GM21825 (cell line): ENCODE measurements at regions not wholly inside any gene's neighbourhood (a gene's known extent, or its start where the extent isn't known, plus 50 kb on each side); places are given as distances from the start of the nearest gene placed in this dataset.

Experiments
- ATAC-seq: cut with Tn5 transposase; IDR thresholded peaks from one replicate; pipeline ENCODE4 v1.9.1; 2021; ENCODE audit warnings: mild to moderate bottlenecking, moderate library complexity; ENCODE audit not compliant: unreplicated experiment

DNA sequence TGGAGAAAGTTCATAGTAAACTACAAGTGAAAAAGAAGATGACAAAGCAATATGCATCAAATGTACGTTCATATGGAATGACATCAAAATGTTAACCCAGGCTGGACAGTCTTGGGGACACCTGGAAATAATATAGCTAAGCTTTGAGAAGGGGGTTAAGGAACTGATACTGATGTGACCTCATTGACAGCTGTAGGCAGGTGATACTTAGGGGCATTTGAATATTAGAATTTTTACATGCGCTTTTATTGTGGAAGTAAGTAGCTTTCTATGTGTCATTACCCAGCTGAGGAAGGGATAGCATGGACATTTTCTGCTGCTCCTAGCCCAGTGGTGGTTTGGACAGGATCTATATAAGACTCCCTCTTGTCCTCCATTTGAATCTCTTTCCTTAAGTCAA, 299.7 kb downstream of the CWC27 start:
- ATAC-seq: no peak

DNA sequence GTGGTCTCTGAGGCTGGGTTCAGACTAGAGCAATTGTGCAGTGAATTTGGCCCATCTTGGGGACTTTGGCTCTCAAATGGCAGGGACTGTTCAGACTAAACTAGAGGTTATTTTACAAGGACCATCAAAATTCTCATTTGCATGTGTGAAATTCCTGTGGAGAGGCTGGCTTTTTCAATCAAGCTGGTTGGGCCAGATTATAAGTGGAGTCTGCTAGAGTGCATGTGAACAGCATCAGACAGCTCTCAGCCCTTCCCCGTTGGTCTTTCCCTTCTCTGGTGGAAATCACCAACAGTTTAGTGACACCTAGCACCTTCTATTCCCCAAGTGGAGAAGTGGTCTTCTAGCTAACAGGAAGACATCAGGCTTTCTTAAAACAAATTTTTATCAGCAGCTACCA, 301.3 kb downstream of the CWC27 start:
- no peak for ATAC-seq

DNA sequence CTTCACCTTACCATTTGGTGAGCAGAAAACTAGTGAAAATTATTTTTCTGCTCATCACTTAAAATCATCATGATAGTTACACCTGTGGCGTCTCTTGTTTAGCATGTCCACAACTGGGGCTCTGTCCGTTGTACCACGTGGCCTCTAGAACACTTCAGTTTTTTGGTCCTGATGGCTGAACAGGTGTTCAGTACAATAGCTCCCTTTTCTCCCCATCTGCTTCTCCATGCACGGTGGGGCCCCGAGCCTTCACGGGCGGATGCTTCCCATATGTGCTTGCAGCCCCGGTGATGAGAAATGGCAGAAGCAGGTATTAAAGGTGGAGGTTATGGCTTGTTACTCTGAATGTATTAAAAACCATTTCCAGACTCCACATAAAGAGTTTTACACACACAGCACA, 304.1 kb downstream of the CWC27 start:
- ATAC-seq: no peak

DNA sequence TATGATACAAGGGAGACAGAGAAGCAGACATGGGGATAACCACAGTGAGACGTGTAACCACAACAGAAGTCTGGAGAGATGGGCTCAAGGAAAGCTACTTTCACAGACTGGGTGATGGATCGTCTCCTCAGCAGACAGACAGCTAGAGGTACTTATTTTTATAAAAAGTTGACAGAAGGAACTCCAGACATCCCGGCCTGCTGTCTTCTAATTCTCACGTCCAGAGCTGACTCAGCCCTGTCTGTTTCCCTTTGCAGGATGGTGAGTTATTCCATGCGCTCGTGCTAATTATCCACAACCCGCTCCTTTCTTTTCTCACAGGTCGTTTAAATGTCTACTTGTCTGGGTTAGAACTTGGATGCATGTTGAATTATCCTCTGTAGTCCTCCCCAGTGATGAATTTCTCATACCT, 304.5 kb downstream of the CWC27 start:
- ATAC-seq: no peak

DNA sequence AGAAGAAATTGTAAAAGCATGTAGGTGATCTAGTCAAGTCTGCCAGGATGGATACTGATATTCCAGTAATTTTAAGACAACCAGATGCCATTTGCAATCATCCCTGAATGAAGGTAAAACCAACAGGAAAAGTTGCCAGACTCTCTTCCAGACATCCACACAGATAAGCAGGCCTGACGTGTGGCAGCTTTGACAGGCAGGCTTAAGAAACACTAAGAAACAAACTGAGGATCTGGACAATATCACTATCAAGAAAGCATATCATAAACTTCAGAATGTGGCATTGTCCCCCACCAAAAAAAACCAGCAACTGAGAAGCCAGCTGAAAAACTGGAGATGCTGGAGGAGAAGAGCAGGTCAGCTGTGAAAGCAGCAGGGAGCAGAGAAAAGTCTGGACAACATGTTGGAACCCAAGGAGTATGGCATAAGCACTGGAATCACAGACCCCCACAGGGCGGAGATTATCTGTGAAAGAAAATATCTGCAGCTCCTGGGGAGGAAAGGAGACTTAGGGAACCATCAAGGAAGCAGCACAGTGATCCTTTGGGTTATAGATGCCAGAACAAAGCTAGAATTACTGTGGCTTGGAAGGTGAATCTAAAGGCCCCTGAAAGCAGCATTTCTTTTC, 307.0 kb downstream of the CWC27 start:
- ATAC-seq: no peak

DNA sequence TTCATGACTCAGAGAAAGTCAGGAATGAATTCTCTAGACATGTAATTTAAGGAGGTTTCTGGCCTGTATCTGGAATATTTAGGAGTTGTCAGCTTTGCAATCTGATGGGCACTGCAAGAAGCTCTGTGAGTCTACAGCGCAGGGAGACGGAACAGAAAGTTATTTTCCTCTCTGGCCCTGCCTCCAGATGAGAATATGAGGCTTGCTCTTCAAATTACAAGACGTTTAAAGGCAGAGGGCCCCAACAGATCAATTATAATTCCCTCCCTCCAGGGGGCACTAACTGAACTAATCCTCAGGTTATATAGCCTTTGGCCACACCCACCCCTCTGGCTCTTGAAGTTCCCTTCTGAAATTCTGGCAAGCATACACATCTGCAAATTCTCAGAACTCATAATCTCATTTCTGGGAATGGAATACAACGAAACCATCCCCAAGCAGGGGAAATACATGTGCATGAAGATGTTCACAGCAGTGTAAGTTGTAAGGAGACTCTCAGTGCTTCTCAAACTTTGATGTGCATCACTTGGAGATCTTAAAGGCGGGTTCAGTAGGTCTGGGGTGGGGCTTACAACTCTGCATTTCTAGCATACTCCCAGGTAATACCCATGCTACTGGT, 307.6 kb downstream of the CWC27 start:
- ATAC-seq: peak; percentile 74

DNA sequence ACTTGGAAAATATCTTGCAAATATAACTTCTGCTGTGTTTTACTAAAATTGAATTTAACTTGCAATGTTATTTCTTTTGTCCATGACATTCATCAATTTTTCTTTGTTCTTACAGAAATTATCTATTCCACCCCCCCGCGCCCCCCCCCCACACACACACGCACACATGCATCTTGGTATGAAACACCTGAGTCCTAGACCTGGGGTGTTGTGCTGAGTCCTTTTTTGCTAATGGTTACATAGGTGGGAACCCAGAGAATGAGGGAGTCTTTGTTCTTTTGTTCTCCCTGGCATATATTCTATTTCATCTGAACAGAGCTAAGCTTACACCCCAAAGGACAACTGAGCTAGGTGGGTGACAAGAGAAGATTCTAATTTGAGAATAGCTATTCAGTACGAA, 308.9 kb downstream of the CWC27 start:
- ATAC-seq: no peak

DNA sequence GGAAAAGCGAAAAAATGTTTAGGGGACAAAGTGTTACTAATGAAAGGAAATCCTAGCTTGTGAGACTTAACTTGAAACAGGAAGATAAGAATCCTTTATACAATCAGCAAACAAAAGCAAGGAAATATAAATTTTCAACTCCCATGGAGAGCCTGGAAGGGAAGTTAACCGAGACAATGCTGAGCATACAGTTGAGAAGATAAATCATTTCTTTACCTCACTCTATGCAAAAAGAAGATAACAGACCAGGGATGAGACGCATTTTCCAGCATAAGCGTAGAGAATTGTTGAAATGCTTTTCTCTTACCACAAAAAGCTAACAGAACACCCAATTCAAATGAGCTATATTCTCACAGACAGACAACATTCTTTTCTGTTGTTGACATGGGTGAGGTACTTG, 309.6 kb downstream of the CWC27 start:
- ATAC-seq: no peak

DNA sequence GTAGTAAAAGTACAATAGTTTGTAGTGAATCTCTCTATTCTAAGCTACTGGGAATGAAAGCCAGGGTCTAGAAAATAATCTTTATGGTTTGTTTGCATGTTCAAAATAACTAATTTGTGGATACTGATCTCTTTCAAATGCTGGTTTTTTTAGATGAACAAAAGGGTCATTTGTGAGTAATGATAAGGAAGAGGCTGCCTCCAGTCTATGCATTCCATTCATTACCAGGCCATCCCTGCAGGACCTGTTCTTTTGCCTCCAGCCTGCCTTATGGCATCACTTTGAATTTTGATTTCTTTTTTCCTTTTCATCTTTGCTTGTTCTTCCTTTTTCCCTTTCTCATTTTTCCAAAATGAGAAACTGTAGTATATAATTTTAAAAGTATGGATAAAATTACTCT, 312.3 kb downstream of the CWC27 start:
- ATAC-seq: no peak

DNA sequence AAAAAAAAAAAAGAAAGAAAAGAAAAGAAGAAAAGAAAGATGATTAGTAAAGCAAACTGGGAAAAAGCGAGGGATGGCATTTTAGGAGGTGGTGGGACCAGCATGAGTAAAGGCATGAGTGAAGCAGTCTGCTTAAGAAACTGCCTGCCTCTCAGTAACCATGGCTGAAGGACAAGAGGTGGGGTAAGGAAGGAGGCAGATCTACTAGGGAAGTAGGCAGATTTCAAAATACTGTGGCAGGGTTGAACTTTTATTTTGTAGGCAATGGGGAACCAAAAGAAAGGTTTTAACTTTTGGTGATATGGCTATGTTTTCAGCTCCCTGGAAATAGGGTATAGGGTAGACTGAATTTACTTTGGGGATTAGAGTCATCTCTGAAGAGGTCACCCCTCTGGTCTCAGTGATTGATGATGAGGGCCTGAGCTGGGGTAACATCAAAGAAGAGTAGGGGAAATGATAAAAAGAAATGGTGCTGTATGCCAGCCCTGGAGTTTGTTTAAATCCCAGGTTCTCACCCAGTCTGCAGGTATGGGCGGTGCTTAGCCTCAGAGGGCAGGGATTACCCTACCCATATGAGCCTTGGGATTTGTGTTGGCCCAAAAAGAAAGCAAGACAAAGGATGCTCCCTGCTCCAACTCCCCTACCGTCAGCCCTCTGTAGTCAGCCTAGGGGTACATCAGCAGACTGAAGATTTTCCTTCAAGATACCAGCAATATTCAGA, 316.2 kb downstream of the CWC27 start:
- no peak for ATAC-seq

DNA sequence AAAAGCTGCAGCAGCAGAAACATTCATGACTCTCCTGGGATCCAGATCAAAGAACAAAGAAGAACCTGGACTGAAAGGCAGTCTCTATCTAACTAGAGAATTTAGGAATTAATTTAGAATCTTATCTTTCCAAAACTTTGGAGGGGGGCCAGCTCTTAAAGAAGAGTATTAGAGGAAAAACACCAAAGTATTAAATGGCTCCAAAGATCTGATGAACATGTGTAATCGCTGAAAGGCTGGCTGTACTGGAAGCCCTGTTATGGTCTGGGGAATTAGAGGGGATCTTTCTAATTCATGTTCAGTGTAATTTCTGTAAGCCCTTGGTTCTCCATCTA, 316.8 kb downstream of the CWC27 start:
- no peak for ATAC-seq

DNA sequence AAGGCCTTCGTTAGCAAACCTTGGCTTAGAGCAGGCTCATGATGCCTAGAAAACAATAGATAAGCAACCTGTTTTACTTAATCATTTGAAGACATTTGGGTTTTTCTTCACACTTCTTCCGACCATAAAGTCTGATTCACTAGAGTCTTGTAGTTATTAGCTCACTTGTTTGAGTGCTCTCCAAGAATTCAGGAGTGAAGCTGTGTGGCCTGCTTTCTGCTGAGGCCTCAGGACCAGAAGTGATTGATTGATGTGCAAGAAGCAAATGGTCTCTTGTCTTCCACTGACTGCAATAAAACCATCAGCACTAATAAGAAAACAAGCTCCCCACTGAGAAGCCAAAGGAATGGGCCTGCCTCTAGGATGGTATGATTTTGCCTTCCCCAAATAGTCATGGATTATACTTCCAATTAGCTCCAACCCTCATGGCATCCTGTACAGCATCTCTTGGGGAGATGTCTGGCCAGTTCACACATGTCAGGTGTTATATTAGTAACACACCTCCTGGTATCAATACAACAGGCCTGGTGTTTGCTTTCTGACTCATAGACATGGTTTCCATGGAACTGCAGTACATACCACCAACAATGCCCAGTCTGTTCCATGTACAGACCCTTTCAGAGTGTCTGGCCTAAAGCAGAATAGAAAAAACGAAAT, 317.6 kb downstream of the CWC27 start:
- ATAC-seq: no peak

DNA sequence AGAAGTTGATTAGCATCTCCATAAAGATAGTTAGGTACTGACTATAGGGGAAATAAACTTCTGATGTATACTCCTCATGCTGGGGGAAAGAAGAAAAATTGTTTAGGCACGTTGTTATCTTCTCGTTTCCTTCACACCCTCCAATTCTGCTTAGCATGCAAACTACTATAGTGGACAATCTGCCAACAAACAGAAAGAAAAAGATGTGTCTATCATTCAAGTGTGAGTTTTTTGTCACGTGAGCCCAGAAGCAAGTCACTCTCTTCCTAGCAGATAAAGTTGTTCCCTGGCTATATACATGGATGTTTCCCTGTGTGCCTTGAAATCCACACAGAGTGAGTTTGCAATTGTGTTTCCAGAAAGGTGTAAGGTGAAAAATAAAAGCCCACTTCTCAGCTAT, 318.4 kb downstream of the CWC27 start:
- no peak for ATAC-seq

DNA sequence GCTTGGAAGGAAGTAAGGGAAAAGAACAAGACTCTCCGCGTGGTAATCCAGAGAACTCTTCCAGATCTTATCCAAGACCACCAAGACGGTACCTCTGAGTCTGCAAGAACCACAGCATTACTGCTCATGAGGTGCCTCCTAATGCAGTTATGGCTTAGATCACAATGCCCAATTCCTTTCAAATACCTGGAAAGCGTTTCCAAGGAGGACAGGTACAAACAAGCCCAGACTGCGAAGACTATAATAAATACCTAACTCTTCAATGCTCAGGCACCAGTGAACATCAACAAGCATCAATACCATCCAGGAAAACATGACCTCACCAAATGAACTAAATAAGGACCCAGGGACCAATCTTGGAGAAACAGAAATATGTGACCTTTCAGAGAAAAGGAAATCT, 325.5 kb downstream of the CWC27 start:
- no peak for ATAC-seq

DNA sequence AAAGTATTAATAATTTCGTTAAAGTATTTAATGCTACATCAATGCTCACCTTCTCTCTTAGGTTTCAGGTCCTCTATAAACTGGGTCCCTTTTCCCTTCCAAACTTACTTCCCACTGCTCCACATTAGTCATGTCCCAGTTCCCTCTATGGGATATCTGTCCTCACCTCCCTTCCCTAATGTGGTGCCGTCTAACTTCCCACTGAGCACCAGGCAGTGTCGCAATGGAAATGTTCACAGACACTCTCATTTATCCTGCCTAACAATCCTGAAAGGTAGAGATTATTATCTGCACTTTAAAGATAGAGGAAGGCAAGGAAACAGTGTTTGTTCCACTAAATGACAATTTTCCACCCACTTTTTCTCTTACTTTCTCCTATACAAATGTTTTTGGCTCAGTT, 329.7 kb downstream of the CWC27 start:
- no peak for ATAC-seq
